Jurkat, Clone E6-1 (cell line): ENCODE measurements at regions not wholly inside any gene's neighbourhood (a gene's known extent, or its start where the extent isn't known, plus 50 kb on each side); places are given as distances from the start of the nearest gene placed in this dataset.
A peak's percentile ranks its signal among the peaks of the same experiment; 100 is the strongest.
"Not testable (repeated sequence)": the region's sequence is repeated elsewhere in the genome, so short reads cannot be mapped to it uniquely, and the experiment has no call there.

Experiments used
- DNase-seq: peaks from one replicate; pipeline ENCODE4 v3.0.0-alpha.2; 2011; ENCODE audit warnings: low read depth, low spot score
- H3K4me3 ChIP-seq: 2 replicates; pipeline ENCODE4 v1.5.1; 2011; ENCODE audit warnings: mild to moderate bottlenecking, low read length, control low read depth, moderate library complexity

DNA sequence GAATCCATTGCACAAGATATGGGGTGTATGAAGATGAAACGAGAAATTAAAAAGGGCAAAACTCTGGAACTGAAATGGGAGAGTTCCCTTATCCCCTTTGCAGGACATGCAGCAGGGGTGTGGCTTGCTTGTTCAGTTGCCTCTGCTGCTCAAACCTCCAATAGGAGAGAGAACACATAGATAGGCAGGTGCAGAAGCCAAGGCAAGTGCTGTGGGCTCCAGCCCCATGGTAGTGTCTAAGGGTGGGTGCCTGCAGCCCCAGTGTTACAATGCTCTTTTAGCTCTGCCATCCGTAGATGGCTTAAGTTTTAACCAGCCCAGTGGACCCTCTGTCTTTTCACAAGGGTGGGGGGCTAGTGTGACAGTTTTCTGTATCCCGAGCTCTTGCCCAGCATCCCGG is 69.7 kb downstream of the CMAS start:
- no peak overlapping the region for H3K4me3 ChIP-seq
- DNase-seq = no peak

DNA sequence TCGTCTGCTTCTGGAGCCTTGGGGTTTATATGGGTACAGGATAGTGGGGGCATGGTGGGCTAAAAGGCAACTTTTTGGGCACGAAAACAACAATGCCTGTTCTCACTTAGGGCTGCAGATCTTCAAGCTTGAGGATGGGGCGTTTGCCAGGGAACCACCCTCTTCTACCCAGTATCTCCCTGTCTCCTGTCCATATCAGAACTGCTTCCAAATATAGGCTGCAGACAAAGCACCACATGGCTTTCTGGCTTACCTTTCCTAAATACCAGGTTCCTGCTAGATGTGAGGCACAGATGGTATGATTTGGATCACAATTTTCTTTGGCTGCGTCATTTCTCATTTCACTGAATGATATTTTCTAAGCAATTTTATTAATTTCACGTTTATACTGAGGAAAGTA is 70.4 kb downstream of the CMAS start:
- no peak overlapping the region for H3K4me3 ChIP-seq
- no peak for DNase-seq

DNA sequence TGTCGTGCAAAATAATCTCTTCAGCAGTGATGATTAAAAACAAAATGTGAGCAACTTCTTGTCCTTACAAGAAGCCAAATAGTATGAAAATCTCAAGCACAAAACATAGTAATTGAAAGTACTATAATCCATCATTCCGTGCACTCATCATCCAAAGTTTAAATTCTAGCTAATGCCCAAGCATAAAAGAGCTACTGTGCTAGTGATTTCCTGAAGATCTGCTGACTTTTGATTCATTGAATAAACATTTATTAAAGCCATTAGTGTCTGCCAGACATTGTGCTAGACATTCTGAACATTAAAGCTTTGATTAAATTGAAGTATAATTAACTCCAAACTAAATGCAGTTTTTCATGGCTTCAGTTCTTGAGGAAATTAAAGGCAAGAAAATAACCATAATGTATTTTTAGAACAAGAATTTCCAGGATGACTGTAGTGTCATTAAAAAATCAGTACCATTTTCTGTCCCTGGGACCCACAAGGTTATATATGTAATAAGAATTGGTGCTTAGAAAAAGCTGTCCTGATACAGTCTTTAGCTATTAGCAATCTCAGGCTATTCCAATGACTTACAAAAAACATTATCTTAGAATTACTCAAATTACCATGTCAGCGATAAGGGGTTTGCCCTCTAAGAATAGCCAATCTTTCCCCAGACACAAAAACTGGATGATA is 71.7 kb downstream of the CMAS start:
- H3K4me3 ChIP-seq = no peak overlapping the region
- DNase-seq = no peak

- no peak for DNase-seq
- H3K4me3 ChIP-seq = no peak overlapping the region
These were observed 72.3 kb downstream of the CMAS start for GRCh38 chr12:22118238-22118790.

DNA sequence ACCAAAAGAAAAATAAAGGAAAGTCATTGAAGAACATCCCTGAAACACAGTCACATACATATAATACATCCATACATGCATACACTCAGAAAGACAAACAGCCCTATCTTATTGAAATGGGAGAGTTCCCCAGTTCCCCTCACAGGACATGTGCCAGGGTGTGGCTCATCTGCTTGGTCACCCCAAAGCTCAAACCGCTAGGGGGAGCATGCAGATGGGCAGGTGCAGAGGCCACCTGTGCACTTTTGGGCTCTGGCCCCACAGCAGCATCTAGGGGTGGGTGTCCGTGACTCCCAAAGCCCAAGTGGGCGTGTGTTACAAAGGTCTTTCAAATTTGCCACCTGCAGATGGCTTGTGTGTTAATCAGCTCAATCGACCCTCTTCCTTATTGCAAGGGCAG is 75.2 kb downstream of the CMAS start:
- H3K4me3 ChIP-seq = no peak overlapping the region
- DNase-seq = peak; percentile 26

DNA sequence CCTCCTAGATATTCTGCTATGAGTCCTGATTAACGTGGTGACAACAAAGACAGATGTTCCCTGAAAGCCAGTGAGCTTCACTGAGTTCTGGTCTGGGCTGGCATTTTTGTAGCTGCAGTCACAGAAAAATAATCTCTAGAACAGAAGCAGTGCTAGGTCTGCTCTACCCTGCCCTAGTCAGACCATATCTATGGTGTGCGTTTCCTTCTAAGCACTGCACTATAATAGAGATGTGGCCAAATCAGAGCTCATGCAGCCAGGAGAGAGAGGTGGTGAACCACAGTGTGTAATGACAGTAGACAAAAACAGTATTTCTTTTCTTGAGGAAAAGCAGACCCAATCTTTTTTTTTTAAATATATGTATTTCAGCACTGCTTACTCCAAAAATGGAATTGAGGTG is 76.3 kb downstream of the CMAS start:
- H3K4me3 ChIP-seq = no peak overlapping the region
- DNase-seq = no peak

DNA sequence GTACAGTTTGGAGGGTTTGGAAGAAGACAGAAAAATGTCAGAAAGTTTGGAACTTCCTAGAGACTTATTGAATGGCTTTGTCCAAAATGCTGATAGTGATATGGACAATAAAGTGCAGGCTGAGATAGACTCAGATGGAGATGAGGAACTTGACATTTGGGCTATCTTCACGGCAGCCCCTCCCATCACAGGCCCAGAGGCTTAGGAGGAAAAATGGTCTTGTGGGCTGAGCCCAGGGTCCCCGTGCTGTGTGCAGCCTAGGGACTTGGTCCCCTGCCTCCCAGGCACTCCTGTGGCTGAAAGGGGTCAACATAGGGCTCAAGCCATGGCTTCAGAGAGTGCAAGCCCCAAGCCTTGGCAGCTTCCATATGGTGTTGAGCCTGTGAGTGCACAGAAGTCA is 79.0 kb downstream of the CMAS start:
- DNase-seq = no peak
- H3K4me3 ChIP-seq = no peak overlapping the region

- not testable (repeated sequence) for H3K4me3 ChIP-seq, DNase-seq
These were observed 80.1 kb downstream of the CMAS start for GRCh38 chr12:22126101-22126500.

GRCh38 chr12:22126758-22127157 is 80.7 kb downstream of the CMAS start:
- no peak overlapping the region for H3K4me3 ChIP-seq
- DNase-seq = no peak

DNA sequence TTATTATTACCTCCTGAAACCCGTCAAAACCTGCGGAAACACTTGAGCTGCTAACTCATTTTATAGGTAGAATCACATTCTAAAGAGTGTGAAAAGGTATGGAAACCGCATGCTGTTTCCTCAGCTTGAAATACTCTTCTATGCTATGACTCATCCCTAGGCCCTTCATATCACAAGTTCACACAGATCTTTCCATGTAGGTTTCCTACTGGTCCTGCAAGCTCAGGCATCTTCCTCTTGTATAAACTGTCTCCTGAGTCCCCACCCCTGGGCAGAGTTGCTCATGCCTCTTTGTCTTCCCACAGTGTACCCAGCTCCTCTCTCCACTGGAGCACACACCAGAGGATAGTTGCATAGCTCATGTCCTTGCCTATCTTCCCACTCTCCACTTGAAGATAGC is 84.7 kb downstream of the CMAS start:
- no peak overlapping the region for H3K4me3 ChIP-seq
- DNase-seq = no peak

GRCh38 chr12:22136604-22137117 is 90.6 kb downstream of the CMAS start:
- H3K4me3 ChIP-seq, DNase-seq: not testable (repeated sequence)
